Fibroblast of skin of abdomen (primary cell): ENCODE measurements at regions not wholly inside any gene's neighbourhood (a gene's known extent, or its start where the extent isn't known, plus 50 kb on each side); places are given as distances from the start of the nearest gene placed in this dataset.
"Not testable (repeated sequence)": the region's sequence is repeated elsewhere in the genome, so short reads cannot be mapped to it uniquely, and the experiment has no call there.

ENCODE experiments used
- DNase-seq: peaks from one replicate; pipeline ENCODE4 v3.0.0-alpha.2; 2013

- no peak for DNase-seq
These were observed 186.2 kb downstream of the KIT start for GRCh38 chr4:54843946-54844345.

GRCh38 chr4:54843106-54843505 is 185.3 kb downstream of the KIT start:
- DNase-seq, result no peak

GRCh38 chr4:54842656-54843055 is 184.9 kb downstream of the KIT start:
- no peak for DNase-seq

- DNase-seq, result no peak
These were observed 184.5 kb downstream of the KIT start for GRCh38 chr4:54842226-54842625.

- peak; percentile 35 for DNase-seq
These were observed 183.4 kb downstream of the KIT start for GRCh38 chr4:54840992-54841768.

- DNase-seq, result no peak
These were observed 182.7 kb downstream of the KIT start for GRCh38 chr4:54840430-54840829.

GRCh38 chr4:54838301-54838700 is 180.5 kb downstream of the KIT start:
- DNase-seq, result no peak

- DNase-seq, result peak; percentile 6
These were observed 179.9 kb downstream of the KIT start for GRCh38 chr4:54837576-54838140.

GRCh38 chr4:54828361-54828760 is 170.6 kb downstream of the KIT start:
- DNase-seq, result not testable (repeated sequence)

- DNase-seq, result no peak
These were observed 165.9 kb downstream of the KIT start for GRCh38 chr4:54823616-54824015.

- no peak for DNase-seq
These were observed 161.3 kb downstream of the KIT start for GRCh38 chr4:54819034-54819433.

GRCh38 chr4:54818481-54818880 is 160.7 kb downstream of the KIT start:
- no peak for DNase-seq

- DNase-seq, result no peak
These were observed 155.9 kb downstream of the KIT start for GRCh38 chr4:54813674-54814073.

GRCh38 chr4:54806351-54806750 is 148.6 kb downstream of the KIT start:
- no peak for DNase-seq

GRCh38 chr4:54802336-54802735 is 144.6 kb downstream of the KIT start:
- DNase-seq, result peak; percentile 30

- no peak for DNase-seq
These were observed 143.2 kb downstream of the KIT start for GRCh38 chr4:54800831-54801530.

- DNase-seq, result no peak
These were observed 136.8 kb downstream of the KIT start for GRCh38 chr4:54794579-54794978.

GRCh38 chr4:54793856-54794422 is 136.2 kb downstream of the KIT start:
- no peak for DNase-seq
